ENCODE measurements at regions not wholly inside any gene's neighbourhood (a gene's known extent, or its start where the extent isn't known, plus 50 kb on each side); places are given as distances from the start of the nearest gene placed in this dataset.

- no peaks in the 10 kb centered on the region for H3K4me1 ChIP-seq
- TF ChIP-seq, protein P1, sequence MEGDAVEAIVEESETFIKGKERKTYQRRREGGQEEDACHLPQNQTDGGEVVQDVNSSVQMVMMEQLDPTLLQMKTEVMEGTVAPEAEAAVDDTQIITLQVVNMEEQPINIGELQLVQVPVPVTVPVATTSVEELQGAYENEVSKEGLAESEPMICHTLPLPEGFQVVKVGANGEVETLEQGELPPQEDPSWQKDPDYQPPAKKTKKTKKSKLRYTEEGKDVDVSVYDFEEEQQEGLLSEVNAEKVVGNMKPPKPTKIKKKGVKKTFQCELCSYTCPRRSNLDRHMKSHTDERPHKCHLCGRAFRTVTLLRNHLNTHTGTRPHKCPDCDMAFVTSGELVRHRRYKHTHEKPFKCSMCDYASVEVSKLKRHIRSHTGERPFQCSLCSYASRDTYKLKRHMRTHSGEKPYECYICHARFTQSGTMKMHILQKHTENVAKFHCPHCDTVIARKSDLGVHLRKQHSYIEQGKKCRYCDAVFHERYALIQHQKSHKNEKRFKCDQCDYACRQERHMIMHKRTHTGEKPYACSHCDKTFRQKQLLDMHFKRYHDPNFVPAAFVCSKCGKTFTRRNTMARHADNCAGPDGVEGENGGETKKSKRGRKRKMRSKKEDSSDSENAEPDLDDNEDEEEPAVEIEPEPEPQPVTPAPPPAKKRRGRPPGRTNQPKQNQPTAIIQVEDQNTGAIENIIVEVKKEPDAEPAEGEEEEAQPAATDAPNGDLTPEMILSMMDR (IDR thresholded peaks at IDR 0.05): no peak
- no peak for TF ChIP-seq POLR2A (IDR thresholded peaks at IDR 0.05)
- no peak for DNase-seq
- H3K9me3 ChIP-seq: no peaks in the 10 kb centered on the region
- intact Hi-C loops (cut with DNase I): no loop called here
- H3K27me3 ChIP-seq: no peaks in the 10 kb centered on the region
- no peaks in the 10 kb centered on the region for H3K36me3 ChIP-seq
- no peak for ATAC-seq
- 69% methylated on average over 2 of the region's 2 CpGs for WGBS (ENCODE audit: insufficient coverage, low coverage, low lambda C conversion rate, missing lambda C conversion rate)
- H3K4me3 ChIP-seq: no peak overlapping the region
- no peak overlapping the region for H3K27ac ChIP-seq
These were observed 235.7 kb downstream of the HTR1A start for GRCh38 chr5:63726496-63726895.

GRCh38 chr5:63719147-63719546, 243.1 kb downstream of the HTR1A start:
- ATAC-seq (no peak), DNase-seq (no peak)
- intact Hi-C loops (cut with DNase I): no loop called here
- Histone ChIP-seq H3K27ac (no peak overlapping the region), H3K9me3 (no peaks in the 10 kb centered on the region), H3K27me3 (no peaks in the 10 kb centered on the region), H3K36me3 (no peaks in the 10 kb centered on the region), H3K4me3 (no peak overlapping the region), H3K4me1 (no peaks in the 10 kb centered on the region)
- 39% methylated on average over 1 of the region's 1 CpG for WGBS (ENCODE audit: insufficient coverage, low coverage, low lambda C conversion rate, missing lambda C conversion rate)
- TF ChIP-seq, protein P1 (IDR thresholded peaks at IDR 0.05): no peak
- TF ChIP-seq POLR2A (IDR thresholded peaks at IDR 0.05): no peak

DNA sequence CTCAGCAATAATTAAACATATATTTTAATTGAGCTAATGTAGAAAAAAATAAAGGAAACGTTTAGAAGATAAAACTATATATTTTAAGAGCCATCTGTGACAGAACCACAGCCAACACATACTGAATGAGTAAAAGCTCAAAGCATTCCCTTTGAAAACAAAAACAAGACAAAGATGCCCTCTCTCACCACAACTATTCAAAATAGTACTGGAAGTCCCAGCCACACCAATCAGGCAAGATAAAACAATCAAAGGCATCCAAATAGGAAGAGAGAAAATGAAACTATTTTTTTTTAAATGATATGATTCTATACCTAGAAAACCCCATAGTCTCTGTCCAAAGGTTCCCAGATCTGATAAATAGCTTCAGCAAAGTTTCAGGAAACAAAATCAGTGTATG, 262.0 kb downstream of the HTR1A start:
- DNase-seq: no peak
- H3K36me3 ChIP-seq: no peaks in the 10 kb centered on the region
- 15% methylated on average over 1 of the region's 1 CpG for WGBS (ENCODE audit: insufficient coverage, low coverage, low lambda C conversion rate, missing lambda C conversion rate)
- no peak overlapping the region for H3K4me3 ChIP-seq
- no peak for TF ChIP-seq POLR2A (IDR thresholded peaks at IDR 0.05)
- TF ChIP-seq, protein P1 (IDR thresholded peaks at IDR 0.05): no peak
- intact Hi-C loops (cut with DNase I): no loop called here
- ATAC-seq: no peak
- no peak overlapping the region for H3K27ac ChIP-seq
- no peaks in the 10 kb centered on the region for H3K4me1 ChIP-seq
- H3K9me3 ChIP-seq: no peaks in the 10 kb centered on the region
- no peaks in the 10 kb centered on the region for H3K27me3 ChIP-seq

- no peak for ATAC-seq
- Histone ChIP-seq H3K4me1 (no peaks in the 10 kb centered on the region), H3K4me3 (no peak overlapping the region), H3K27me3 (no peaks in the 10 kb centered on the region), H3K27ac (no peak overlapping the region), H3K36me3 (no peaks in the 10 kb centered on the region), H3K9me3 (no peaks in the 10 kb centered on the region)
- DNase-seq: no peak
- intact Hi-C loops (cut with DNase I): no loop called here
- WGBS (ENCODE audit: insufficient coverage, low coverage, low lambda C conversion rate, missing lambda C conversion rate): 32% methylated on average over 2 of the region's 2 CpGs
- no peak for TF ChIP-seq POLR2A (IDR thresholded peaks at IDR 0.05)
- TF ChIP-seq, protein P1 (IDR thresholded peaks at IDR 0.05): no peak
These were observed 264.4 kb downstream of the HTR1A start for GRCh38 chr5:63697811-63698210.

DNA sequence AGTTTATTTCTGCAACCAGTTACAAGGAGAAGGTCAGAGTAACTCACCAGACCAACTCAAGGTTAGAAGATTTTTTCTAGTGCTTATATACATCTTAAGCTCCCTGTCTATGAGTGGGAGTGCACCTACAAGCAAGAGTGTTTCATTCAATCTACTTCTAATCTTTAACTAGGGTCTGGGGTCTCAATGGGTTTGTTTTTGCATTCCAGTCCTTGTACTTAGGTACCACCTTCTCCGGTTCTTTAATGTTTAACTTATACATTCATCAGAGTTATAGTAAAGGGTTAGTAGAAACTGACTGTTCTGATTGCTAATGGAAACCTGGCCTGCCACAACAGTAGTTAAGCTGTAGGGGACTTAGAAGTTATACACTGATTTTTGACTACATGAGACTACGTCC, 271.7 kb downstream of the HTR1A start:
- H3K27ac ChIP-seq: no peak overlapping the region
- H3K9me3 ChIP-seq: no peaks in the 10 kb centered on the region
- intact Hi-C loops (cut with DNase I): no loop called here
- no peaks in the 10 kb centered on the region for H3K27me3 ChIP-seq
- no peak overlapping the region for H3K4me3 ChIP-seq
- WGBS (ENCODE audit: insufficient coverage, low coverage, low lambda C conversion rate, missing lambda C conversion rate): 46% methylated on average over 2 of the region's 2 CpGs
- DNase-seq: no peak
- TF ChIP-seq, protein P1 (IDR thresholded peaks at IDR 0.05): no peak
- no peak for TF ChIP-seq POLR2A (IDR thresholded peaks at IDR 0.05)
- no peaks in the 10 kb centered on the region for H3K4me1 ChIP-seq
- no peak for ATAC-seq
- no peaks in the 10 kb centered on the region for H3K36me3 ChIP-seq
